ENCODE measurements at regions not wholly inside any gene's neighbourhood (a gene's known extent, or its start where the extent isn't known, plus 50 kb on each side); places are given as distances from the start of the nearest gene placed in this dataset.

- TF ChIP-seq ZFX (IDR thresholded peaks at IDR 0.05) = no peak
- TF ChIP-seq, protein P1, sequence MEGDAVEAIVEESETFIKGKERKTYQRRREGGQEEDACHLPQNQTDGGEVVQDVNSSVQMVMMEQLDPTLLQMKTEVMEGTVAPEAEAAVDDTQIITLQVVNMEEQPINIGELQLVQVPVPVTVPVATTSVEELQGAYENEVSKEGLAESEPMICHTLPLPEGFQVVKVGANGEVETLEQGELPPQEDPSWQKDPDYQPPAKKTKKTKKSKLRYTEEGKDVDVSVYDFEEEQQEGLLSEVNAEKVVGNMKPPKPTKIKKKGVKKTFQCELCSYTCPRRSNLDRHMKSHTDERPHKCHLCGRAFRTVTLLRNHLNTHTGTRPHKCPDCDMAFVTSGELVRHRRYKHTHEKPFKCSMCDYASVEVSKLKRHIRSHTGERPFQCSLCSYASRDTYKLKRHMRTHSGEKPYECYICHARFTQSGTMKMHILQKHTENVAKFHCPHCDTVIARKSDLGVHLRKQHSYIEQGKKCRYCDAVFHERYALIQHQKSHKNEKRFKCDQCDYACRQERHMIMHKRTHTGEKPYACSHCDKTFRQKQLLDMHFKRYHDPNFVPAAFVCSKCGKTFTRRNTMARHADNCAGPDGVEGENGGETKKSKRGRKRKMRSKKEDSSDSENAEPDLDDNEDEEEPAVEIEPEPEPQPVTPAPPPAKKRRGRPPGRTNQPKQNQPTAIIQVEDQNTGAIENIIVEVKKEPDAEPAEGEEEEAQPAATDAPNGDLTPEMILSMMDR (conservative IDR thresholded peaks at IDR 0.05) = no peak
Measured at GRCh38 chr5:8730194-8730593, 815.7 kb downstream of the SEMA5A start.

Data from C4-2B (cell line).